GM12891 (cell line): ENCODE measurements at regions not wholly inside any gene's neighbourhood (a gene's known extent, or its start where the extent isn't known, plus 50 kb on each side); places are given as distances from the start of the nearest gene placed in this dataset.

Source experiments
- POLR2A ChIP-seq: IDR thresholded peaks from 2 replicates; pipeline ENCODE4 v1.6.1; 2011; ENCODE audit warnings: low read depth, low read length, control low read depth
- TAF1 ChIP-seq: IDR thresholded peaks from 2 replicates; pipeline ENCODE4 v1.6.1; 2011; ENCODE audit warnings: low read depth, low read length, control low read depth

GRCh38 chr15:93196135-93196670, 107.2 kb upstream of the RGMA start:
- TF ChIP-seq POLR2A: no peak
- TF ChIP-seq TAF1: no peak
